ENCODE measurements at regions not wholly inside any gene's neighbourhood (a gene's known extent, or its start where the extent isn't known, plus 50 kb on each side); places are given as distances from the start of the nearest gene placed in this dataset.

DNA sequence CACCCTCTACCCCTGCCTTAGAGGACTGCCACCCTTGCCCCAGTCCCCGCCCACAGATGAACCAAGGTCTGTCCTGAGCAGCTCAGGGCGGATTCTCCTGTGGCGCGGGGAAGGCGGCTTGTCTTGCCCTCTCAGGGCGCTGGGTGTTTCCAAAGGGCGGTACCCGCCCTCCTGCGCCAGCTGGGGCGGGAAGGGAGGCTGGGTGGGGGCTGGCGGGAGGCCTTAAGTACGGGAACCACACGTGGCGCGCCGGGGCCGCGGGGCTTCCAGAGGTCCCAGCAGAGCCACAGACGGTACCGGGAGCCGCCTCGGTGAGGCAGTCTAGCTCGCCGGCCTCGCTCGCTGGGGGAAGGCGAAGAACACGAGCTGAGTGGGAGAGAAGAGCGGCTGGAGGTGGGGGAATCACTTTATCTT is 361.1 kb downstream of the MID1IP1 start:
- Mint-ChIP-seq H3K27ac (no peak overlapping the region), H3K9me3 (no peaks in the 10 kb centered on the region), H3K4me1 (peaks cover under 1% of the 10 kb centered on the region in 2 donors), H3K36me3 (no peaks in the 10 kb centered on the region), H3K27me3 (ENCODE audit: low read depth in 3 of 3) (peaks cover 3 to 29% (median 7%) of the 10 kb centered on the region in 3 donors), H3K4me3 (no peak overlapping the region)
- DNase-seq: no peak

DNA sequence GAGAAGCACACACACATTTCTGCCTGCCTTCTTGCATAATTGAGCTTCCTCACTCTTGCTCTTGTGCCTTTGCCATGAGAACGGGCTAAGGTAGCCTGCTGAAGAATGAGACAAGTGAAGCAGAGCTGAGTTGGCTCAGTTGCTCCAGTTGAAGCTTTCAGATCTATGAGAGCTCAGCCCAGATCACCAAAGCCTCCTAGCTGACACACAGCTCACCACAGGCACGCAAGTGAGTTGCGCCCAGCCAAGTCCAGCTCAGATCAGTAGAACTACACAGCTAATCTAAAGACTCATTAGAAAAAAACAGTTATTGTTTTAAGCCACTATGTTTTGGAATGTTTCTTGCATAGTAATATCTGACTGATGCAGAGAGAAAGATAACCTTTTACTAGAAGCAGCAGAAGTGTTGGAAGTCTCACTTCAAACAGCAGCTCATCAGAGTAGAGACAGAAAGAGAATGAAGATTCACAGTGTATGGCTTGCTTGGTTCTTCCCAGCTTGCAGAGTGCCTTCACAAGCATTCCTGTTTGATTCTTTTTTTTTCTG is 362.4 kb downstream of the MID1IP1 start:
- Mint-ChIP-seq H3K27me3 (ENCODE audit: low read depth in 3 of 3) (peaks cover 6 to 27% (median 7%) of the 10 kb centered on the region in 3 donors), H3K4me3 (no peak overlapping the region), H3K36me3 (no peaks in the 10 kb centered on the region), H3K4me1 (peaks cover 8% of the 10 kb centered on the region in 2 donors), H3K27ac (no peak overlapping the region), H3K9me3 (no peaks in the 10 kb centered on the region)
- DNase-seq: no peak

GRCh38 chrX:39164212-39164611 is 363.0 kb downstream of the MID1IP1 start:
- Mint-ChIP-seq H3K4me3 (no peak overlapping the region), H3K9me3 (no peaks in the 10 kb centered on the region), H3K36me3 (no peaks in the 10 kb centered on the region), H3K27ac (no peak overlapping the region), H3K27me3 (ENCODE audit: low read depth in 3 of 3) (peaks cover 3 to 28% (median 6%) of the 10 kb centered on the region in 3 donors), H3K4me1 (peaks cover 8% of the 10 kb centered on the region in 2 donors)
- no peak for DNase-seq

- no peaks in the 10 kb centered on the region for H3K36me3 Mint-ChIP-seq
- H3K9me3 Mint-ChIP-seq: no peaks in the 10 kb centered on the region
- peaks cover 8% of the 10 kb centered on the region in 2 donors for H3K4me1 Mint-ChIP-seq
- H3K4me3 Mint-ChIP-seq: no peak overlapping the region
- no peak for DNase-seq
- peaks cover 1 to 30% (median 4%) of the 10 kb centered on the region in 3 donors for H3K27me3 Mint-ChIP-seq (ENCODE audit: low read depth in 3 of 3)
- H3K27ac Mint-ChIP-seq: no peak overlapping the region
Observed at GRCh38 chrX:39165185-39165584, 363.9 kb downstream of the MID1IP1 start.

DNA sequence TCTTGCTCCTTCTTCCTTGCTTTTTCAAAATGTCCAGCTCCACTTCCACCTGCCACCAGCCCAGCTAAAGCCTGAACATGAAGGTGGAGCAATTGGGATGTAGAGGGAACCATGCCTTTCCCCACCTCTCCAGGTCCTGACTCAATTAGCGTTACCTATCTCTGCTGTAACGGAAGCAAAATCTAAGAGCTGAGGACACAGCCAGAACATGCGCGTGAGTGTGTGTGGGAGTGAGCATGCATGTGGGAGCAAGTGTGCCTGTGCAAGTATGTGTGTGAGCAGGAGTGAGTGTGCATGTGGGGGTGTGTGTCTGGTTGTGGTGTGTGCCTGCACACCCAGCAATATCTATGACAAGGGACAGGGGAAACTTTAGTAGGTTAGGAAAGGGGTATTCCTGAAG is 364.5 kb downstream of the MID1IP1 start:
- H3K36me3 Mint-ChIP-seq: no peaks in the 10 kb centered on the region
- peaks cover 1 to 30% (median 4%) of the 10 kb centered on the region in 3 donors for H3K27me3 Mint-ChIP-seq (ENCODE audit: low read depth in 3 of 3)
- DNase-seq: no peak
- no peaks in the 10 kb centered on the region for H3K9me3 Mint-ChIP-seq
- H3K4me3 Mint-ChIP-seq: no peak overlapping the region
- no peak overlapping the region for H3K27ac Mint-ChIP-seq
- H3K4me1 Mint-ChIP-seq: peaks cover 8% of the 10 kb centered on the region in 2 donors

DNA sequence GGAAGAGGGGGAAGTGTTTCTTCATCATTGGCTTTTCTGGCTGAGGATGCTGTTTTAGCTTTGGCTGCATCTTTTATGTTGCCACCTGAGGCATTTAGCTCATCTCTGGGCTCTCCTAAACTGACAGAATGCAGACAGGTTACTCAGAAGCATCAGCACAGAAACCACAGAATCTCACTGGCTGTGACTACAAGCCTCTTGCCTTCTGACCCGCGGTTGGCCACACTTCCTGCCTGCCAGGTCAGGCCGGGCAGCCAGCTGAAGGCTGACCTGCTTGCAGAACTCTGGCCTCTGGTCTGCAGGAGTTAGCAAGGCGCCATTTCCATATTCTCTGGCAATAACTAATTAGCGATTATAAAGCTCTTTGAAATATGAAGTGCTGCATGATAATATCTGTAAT is 366.5 kb downstream of the MID1IP1 start:
- Mint-ChIP-seq H3K27ac (no peak overlapping the region), H3K27me3 (ENCODE audit: low read depth in 3 of 3) (peaks cover 1 to 25% (median 7%) of the 10 kb centered on the region in 3 donors), H3K36me3 (no peaks in the 10 kb centered on the region), H3K9me3 (no peaks in the 10 kb centered on the region), H3K4me1 (peaks cover 8% of the 10 kb centered on the region in 2 donors), H3K4me3 (no peak overlapping the region)
- peak in 2 of 3 donors; percentile 5 to 16 for DNase-seq

DNA sequence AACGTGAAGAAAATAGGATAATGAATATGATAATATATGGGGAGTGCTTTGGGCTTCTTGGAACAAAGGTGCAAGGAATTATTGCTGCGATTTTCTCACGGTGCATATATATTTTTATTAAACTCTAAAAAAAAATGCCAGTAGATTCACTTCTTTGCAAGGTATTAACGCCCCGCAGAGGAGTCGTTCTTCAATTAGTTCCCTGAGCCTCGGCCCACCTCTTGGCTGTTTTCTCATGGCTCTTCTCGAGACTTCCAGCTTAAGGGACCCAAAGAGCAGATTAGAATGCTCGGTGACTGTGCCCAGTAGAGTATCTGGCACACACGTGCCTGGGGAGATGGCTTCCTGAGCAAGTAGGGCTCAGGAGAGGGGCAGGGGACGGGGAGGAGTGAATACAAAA is 367.4 kb downstream of the MID1IP1 start:
- Mint-ChIP-seq H3K9me3 (no peaks in the 10 kb centered on the region), H3K4me1 (peaks cover 8% of the 10 kb centered on the region in 2 donors), H3K36me3 (no peaks in the 10 kb centered on the region), H3K27ac (no peak overlapping the region), H3K27me3 (ENCODE audit: low read depth in 3 of 3) (peaks cover 0 to 19% (median 7%) of the 10 kb centered on the region in 3 donors), H3K4me3 (no peak overlapping the region)
- DNase-seq: no peak

DNA sequence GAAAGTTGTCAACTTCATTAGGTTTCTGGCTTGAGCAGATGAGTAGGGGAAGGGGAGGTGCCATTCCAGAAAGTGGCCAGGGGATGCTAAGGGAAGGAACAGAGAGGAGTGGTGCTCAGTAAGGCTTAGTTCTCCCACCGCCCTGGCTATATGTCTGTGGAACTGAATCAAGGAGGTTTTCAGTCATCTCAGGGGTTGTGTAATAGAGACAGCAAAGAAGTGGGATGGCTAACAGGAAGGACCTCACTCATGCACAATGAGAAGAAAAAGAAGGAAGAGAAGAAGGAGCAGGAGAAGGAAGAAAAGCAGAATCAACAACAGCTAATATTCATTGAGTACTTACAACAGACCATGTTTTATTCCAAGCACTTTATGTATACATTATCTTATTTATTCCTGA is 368.7 kb downstream of the MID1IP1 start:
- DNase-seq: no peak
- no peaks in the 10 kb centered on the region for H3K9me3 Mint-ChIP-seq
- H3K36me3 Mint-ChIP-seq: no peaks in the 10 kb centered on the region
- H3K27ac Mint-ChIP-seq: no peak overlapping the region
- peaks cover 8% of the 10 kb centered on the region in 2 donors for H3K4me1 Mint-ChIP-seq
- H3K4me3 Mint-ChIP-seq: no peak overlapping the region
- peaks cover 0 to 11% (median 7%) of the 10 kb centered on the region in 3 donors for H3K27me3 Mint-ChIP-seq (ENCODE audit: low read depth in 3 of 3)

DNA sequence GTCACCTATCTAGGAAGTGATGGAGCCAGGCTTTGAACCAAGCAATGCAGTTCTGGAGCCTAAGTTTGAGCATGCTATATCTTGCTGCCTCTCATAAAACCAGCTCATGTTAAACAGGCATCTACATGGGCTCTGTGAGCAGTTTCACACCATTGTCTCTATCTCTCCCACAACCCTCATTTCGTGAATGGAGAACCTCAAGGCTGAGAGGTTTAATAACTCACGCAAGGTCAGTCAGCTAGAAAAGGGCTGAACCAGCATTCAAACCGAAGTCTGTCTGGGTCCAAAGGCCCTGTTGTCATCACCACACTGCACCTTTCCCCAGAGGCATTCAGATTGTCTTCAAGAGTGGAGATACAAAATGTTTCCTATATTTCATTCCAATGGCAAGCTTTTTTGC is 369.2 kb downstream of the MID1IP1 start:
- DNase-seq: no peak
- H3K36me3 Mint-ChIP-seq: no peaks in the 10 kb centered on the region
- H3K27me3 Mint-ChIP-seq (ENCODE audit: low read depth in 3 of 3): peaks cover 0 to 8% (median 7%) of the 10 kb centered on the region in 3 donors
- no peak overlapping the region for H3K4me3 Mint-ChIP-seq
- H3K4me1 Mint-ChIP-seq: peaks cover 8% of the 10 kb centered on the region in 2 donors
- no peaks in the 10 kb centered on the region for H3K9me3 Mint-ChIP-seq
- H3K27ac Mint-ChIP-seq: no peak overlapping the region

DNA sequence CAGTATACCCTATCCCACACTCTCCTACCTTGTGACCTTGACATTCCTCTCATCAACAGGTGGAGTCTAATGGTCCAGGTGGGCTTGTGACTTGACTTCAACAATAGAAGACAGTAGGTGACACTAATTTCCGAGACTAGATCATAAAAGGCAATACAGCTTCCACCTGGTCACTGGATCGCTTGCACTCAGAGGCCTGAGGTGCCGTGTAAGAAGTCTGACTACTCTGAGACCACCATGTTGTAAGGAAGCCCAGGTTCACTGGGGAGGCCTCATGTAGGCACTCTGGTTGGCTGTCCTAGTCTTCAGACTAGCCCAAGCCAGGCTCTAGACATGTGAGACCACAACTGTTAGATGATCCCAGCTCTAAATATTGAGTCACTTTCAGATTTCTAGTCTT is 370.4 kb downstream of the MID1IP1 start:
- H3K4me3 Mint-ChIP-seq: no peak overlapping the region
- peaks cover 8% of the 10 kb centered on the region in 2 donors for H3K4me1 Mint-ChIP-seq
- H3K36me3 Mint-ChIP-seq: no peaks in the 10 kb centered on the region
- no peak overlapping the region for H3K27ac Mint-ChIP-seq
- no peak for DNase-seq
- H3K9me3 Mint-ChIP-seq: no peaks in the 10 kb centered on the region
- peaks cover 0 to 7% (median 5%) of the 10 kb centered on the region in 3 donors for H3K27me3 Mint-ChIP-seq (ENCODE audit: low read depth in 3 of 3)

- Mint-ChIP-seq H3K4me1 (no peaks in the 10 kb centered on the region), H3K27me3 (ENCODE audit: low read depth in 3 of 3) (peaks cover 0 to 5% (median 4%) of the 10 kb centered on the region in 3 donors), H3K9me3 (no peaks in the 10 kb centered on the region), H3K4me3 (peak overlapping the region in 1 of 5 donors; percentile 13), H3K27ac (no peak overlapping the region), H3K36me3 (no peaks in the 10 kb centered on the region)
- no peak for DNase-seq
Observed at GRCh38 chrX:39174241-39174771, 373.0 kb downstream of the MID1IP1 start.

DNA sequence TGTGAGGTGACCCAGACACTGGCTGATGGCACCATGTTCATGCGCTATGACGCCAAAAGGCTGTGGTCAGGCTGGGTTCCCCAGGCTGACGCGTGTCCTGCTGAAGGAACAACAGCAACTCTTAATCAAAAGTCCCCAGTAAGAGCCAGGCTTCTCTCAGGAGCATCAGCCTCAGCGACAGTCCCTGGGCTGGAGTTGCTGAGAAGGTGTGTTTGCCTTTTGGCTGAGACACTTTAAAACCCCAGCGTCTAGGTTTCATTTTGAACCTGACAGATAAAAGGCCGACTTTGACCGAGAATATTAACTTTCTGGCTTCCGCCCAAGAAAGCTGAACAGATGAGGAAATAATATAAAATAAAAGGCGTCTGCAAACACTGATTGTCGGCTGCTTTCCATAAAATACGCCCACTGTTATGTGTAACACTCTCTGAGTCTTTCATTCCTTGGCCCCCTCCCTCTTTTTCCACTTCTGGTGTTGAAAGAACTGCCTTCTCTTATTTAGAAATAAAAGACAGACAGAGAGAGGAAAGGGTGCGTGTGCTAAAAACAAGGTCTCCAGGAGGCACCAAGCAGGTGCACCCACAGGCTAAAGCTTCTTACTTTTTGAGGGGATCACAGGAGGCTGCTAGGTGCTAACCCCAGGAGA is 373.6 kb downstream of the MID1IP1 start:
- Mint-ChIP-seq H3K27ac (no peak overlapping the region), H3K36me3 (no peaks in the 10 kb centered on the region), H3K4me3 (peak overlapping the region in 1 of 5 donors; percentile 13), H3K27me3 (ENCODE audit: low read depth in 3 of 3) (peaks cover 0 to 4% (median 4%) of the 10 kb centered on the region in 3 donors), H3K9me3 (no peaks in the 10 kb centered on the region), H3K4me1 (no peaks in the 10 kb centered on the region)
- no peak for DNase-seq

DNA sequence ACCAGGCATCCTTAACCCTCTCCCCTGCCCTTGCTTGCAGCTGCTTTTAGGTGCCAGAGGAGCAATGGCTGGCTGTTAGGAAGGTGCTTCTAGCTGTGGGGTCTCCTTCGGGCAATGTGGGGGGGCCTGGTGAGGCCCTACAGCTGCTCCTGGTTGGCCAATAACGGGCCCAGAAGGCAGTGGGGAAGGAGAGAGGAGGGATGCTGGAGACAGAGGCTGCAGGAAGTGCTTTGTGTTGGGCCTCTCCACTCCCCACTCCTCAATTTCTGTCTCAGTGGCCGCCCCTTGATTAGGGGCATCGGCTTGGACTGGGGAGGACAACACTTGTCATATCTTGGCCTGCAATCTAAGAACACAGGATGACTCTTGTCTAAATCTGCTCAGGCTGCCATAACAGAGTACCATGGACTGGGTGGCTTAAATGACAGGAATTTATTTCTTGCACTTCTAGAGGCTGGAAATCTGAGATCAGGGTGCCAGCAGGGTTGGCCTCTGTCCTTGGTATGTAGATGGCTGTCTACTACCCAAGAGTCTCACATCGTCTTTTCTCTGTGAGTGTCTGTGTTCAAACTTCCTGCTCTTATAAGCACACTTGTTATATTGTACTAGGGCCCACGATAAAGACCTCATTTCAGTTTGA is 374.3 kb downstream of the MID1IP1 start:
- Mint-ChIP-seq H3K36me3 (no peaks in the 10 kb centered on the region), H3K4me1 (no peaks in the 10 kb centered on the region), H3K27me3 (ENCODE audit: low read depth in 3 of 3) (peaks cover 1 to 4% (median 4%) of the 10 kb centered on the region in 3 donors), H3K4me3 (no peak overlapping the region), H3K27ac (no peak overlapping the region), H3K9me3 (no peaks in the 10 kb centered on the region)
- no peak for DNase-seq

DNA sequence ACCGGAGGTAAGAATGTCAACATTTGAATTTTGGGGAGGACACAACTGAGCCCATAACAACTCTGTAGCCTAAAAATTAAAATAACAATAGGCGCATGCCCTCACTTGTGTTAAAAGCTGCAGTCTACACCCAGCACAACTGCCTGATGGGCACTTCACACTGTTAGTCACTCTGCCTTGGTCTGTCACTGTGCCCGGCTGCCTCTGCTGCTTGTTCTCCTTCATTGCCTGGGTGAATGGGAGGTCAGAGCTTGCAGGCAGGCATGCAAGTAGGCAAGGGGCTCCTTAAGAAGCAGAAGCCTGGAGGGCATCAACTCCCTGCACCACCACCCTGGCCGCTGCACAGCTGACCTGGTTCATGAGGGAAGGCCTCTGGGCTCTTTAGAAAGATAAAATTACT is 374.8 kb downstream of the MID1IP1 start:
- Mint-ChIP-seq H3K9me3 (no peaks in the 10 kb centered on the region), H3K36me3 (no peaks in the 10 kb centered on the region), H3K4me3 (no peak overlapping the region), H3K27me3 (ENCODE audit: low read depth in 3 of 3) (peaks cover 1 to 4% (median 4%) of the 10 kb centered on the region in 3 donors), H3K27ac (no peak overlapping the region), H3K4me1 (no peaks in the 10 kb centered on the region)
- DNase-seq: no peak

All from immature natural killer cell (primary cell).